ENCODE measurements at regions not wholly inside any gene's neighbourhood (a gene's known extent, or its start where the extent isn't known, plus 50 kb on each side); places are given as distances from the start of the nearest gene placed in this dataset.

- peak in 3 of 56 donors; percentile 3 to 14 (median 10) for DNase-seq
Measured at GRCh38 chr14:42965512-42965911, 1358.8 kb downstream of the LRFN5 start.

GRCh38 chr14:42961509-42961908 lies 1354.8 kb downstream of the LRFN5 start:
- DNase-seq: no peak

GRCh38 chr14:42950363-42950762 lies 1343.7 kb downstream of the LRFN5 start:
- DNase-seq: no peak

- DNase-seq: no peak
Measured at GRCh38 chr14:42947991-42948390, 1341.3 kb downstream of the LRFN5 start.

GRCh38 chr14:42944284-42944683 lies 1337.6 kb downstream of the LRFN5 start:
- DNase-seq: no peak

GRCh38 chr14:42931308-42931707 lies 1324.6 kb downstream of the LRFN5 start:
- DNase-seq: no peak

GRCh38 chr14:42929806-42930480 lies 1323.3 kb downstream of the LRFN5 start:
- peak in 1 of 56 donors; percentile 3 for DNase-seq

- DNase-seq: no peak
Measured at GRCh38 chr14:42927313-42927712, 1320.6 kb downstream of the LRFN5 start.

- no peak for DNase-seq
Measured at GRCh38 chr14:42921901-42922300, 1315.2 kb downstream of the LRFN5 start.

GRCh38 chr14:42918615-42919014 lies 1311.9 kb downstream of the LRFN5 start:
- no peak for DNase-seq

GRCh38 chr14:42911642-42912041 lies 1305.0 kb downstream of the LRFN5 start:
- no peak for DNase-seq

GRCh38 chr14:42909659-42910058 lies 1303.0 kb downstream of the LRFN5 start:
- no peak for DNase-seq

GRCh38 chr14:42893183-42893582 lies 1286.5 kb downstream of the LRFN5 start:
- DNase-seq: no peak

- no peak for DNase-seq
Measured at GRCh38 chr14:42884100-42884499, 1277.4 kb downstream of the LRFN5 start.

GRCh38 chr14:42877716-42878115 lies 1271.0 kb downstream of the LRFN5 start:
- no peak for DNase-seq

GRCh38 chr14:42872786-42873185 lies 1266.1 kb downstream of the LRFN5 start:
- DNase-seq: no peak

- DNase-seq: no peak
Measured at GRCh38 chr14:42869681-42870080, 1263.0 kb downstream of the LRFN5 start.

- no peak for DNase-seq
Measured at GRCh38 chr14:42862114-42862513, 1255.4 kb downstream of the LRFN5 start.

GRCh38 chr14:42860371-42860770 lies 1253.7 kb downstream of the LRFN5 start:
- DNase-seq: no peak

GRCh38 chr14:42856106-42856505 lies 1249.4 kb downstream of the LRFN5 start:
- DNase-seq: no peak

GRCh38 chr14:42855085-42855484 lies 1248.4 kb downstream of the LRFN5 start:
- no peak for DNase-seq

GRCh38 chr14:42854061-42854460 lies 1247.4 kb downstream of the LRFN5 start:
- DNase-seq: peak in 2 of 56 donors; percentile 3 to 8

- DNase-seq: no peak
Measured at GRCh38 chr14:42848652-42849051, 1242.0 kb downstream of the LRFN5 start.

- DNase-seq: no peak
Measured at GRCh38 chr14:42814817-42815216, 1208.1 kb downstream of the LRFN5 start.

Measured in amygdala (tissue), 56 donors.